GM12878 (cell line): ENCODE measurements at regions not wholly inside any gene's neighbourhood (a gene's known extent, or its start where the extent isn't known, plus 50 kb on each side); places are given as distances from the start of the nearest gene placed in this dataset.

Experiments used
- ATAC-seq: fragments of 200-7000 bp; cut with Tn5 transposase; 3 replicates; pipeline ENCODE4 v1.9.1; 2020; ENCODE audit warnings: mild to moderate bottlenecking, moderate library complexity
- BruUV-seq: library from RNA; stranded (reverse); fragments of 400-500 nt; replicated peaks from 2 replicates; lab custom pipeline; 2021; lab: Mats Ljungman, UMichigan
- CTCF ChIA-PET: fragments of 300-600 bp; sonication (Branson Sonifier 250); formaldehyde crosslinking; extraction: SDS; loops from one replicate; lab custom pipeline; 2021; ENCODE audit warnings: inconsistent platforms; lab: Yijun Ruan, JAX
- POLR2A ChIA-PET: fragments of 350-600 bp; formaldehyde crosslinking; extraction: SDS; loops from one replicate; lab custom pipeline; 2021; ENCODE audit warnings: inconsistent platforms; lab: Charles Lee
- RAD21 ChIA-PET: fragments of 300-600 bp; sonication (Branson Sonifier 250); formaldehyde crosslinking; loops from one replicate; lab custom pipeline; 2023; ENCODE audit warnings: antibody characterized with exemption; ENCODE audit not compliant: unreplicated experiment; lab: Charles Lee
- SMC1A ChIA-PET: fragments of 300-600 bp; sonication (Branson Sonifier 250); formaldehyde crosslinking; loops from one replicate; lab custom pipeline; 2023; ENCODE audit not compliant: unreplicated experiment, uncharacterized antibody; lab: Charles Lee
- DNase-seq: peaks from one replicate; pipeline ENCODE4 v3.0.0-alpha.2; 2011; ENCODE audit warnings: low read depth, low spot score
- FAIRE-seq: peaks from 3 replicates; lab custom pipeline; 2011; peaks lifted over from hg19 to GRCh38; lab: Jason Lieb, UNC
- H2AFZ ChIP-seq: 2 replicates; pipeline ENCODE4 v1.6.0; 2011; ENCODE audit warnings: low read depth, low read length, control low read depth; ENCODE audit not compliant: control insufficient read depth
- H3K27ac ChIP-seq: 2 replicates; pipeline ENCODE4 v1.5.1; 2011; ENCODE audit warnings: control low read depth; ENCODE audit not compliant: control insufficient read depth, insufficient read depth
- H3K27me3 ChIP-seq, 2 experiments: replicated peaks in 1 of 2; 2 replicates each; pipeline versions ENCODE4 v1.6.0 to v1.6.1; 2011; ENCODE audit warnings: low read length in 1 of 2; ENCODE audit not compliant: control insufficient read depth in 2 of 2, insufficient read depth in 2 of 2
- H3K36me3 ChIP-seq, 2 experiments: 2 replicates each; pipeline ENCODE4 v1.5.1; 2011; ENCODE audit warnings: low read length in 1 of 2; ENCODE audit not compliant: control insufficient read depth in 2 of 2, insufficient read depth in 2 of 2
- H3K4me1 ChIP-seq: 2 replicates; pipeline ENCODE4 v1.6.1; 2011; ENCODE audit warnings: mild to moderate bottlenecking, low read length, moderate library complexity, mixed read lengths; ENCODE audit not compliant: control insufficient read depth, insufficient read depth
- H3K4me2 ChIP-seq: 2 replicates; pipeline ENCODE4 v1.6.0; 2011; ENCODE audit warnings: control low read depth; ENCODE audit not compliant: control insufficient read depth, insufficient read depth
- H3K4me3 ChIP-seq: fragments of 200-600 bp; sonication (generic); 2 replicates; pipeline ENCODE4 v1.5.1; 2016
- H3K79me2 ChIP-seq: 2 replicates; pipeline ENCODE4 v1.6.0; 2011; ENCODE audit warnings: low read length; ENCODE audit not compliant: control insufficient read depth, insufficient read depth
- H3K9ac ChIP-seq: 2 replicates; pipeline ENCODE4 v1.8.0; 2011; ENCODE audit warnings: low read length, control low read depth, mixed read lengths; ENCODE audit not compliant: control insufficient read depth, insufficient read depth
- H3K9me3 ChIP-seq: replicated peaks from 3 replicates; pipeline ENCODE4 v1.5.1; 2011; ENCODE audit warnings: mild to moderate bottlenecking, low read length; ENCODE audit not compliant: control insufficient read depth, insufficient read depth
- H4K20me1 ChIP-seq: 2 replicates; pipeline ENCODE4 v1.6.0; 2011; ENCODE audit not compliant: control insufficient read depth, insufficient read depth
- CHD1 ChIP-seq: IDR thresholded peaks from 2 replicates; pipeline ENCODE4 v1.6.1; 2012; ENCODE audit warnings: low read depth, low read length, improper control_type of control experiment
- CHD4 ChIP-seq: fragments of 200-600 bp; sonication (generic); IDR thresholded peaks from 2 replicates; pipeline ENCODE4 v1.6.1; 2016; ENCODE audit warnings: mild to moderate bottlenecking
- E2F8 ChIP-seq: fragments of 450-650 bp; IDR thresholded peaks from 2 replicates; pipeline ENCODE4 v1.6.1; 2018; ENCODE audit warnings: mild to moderate bottlenecking, low read depth, moderate library complexity; ENCODE audit not compliant: partially characterized antibody
- FOXM1 ChIP-seq: IDR thresholded peaks from 2 replicates; pipeline ENCODE4 v1.6.1; 2012; ENCODE audit warnings: low read depth, mild to moderate bottlenecking, inconsistent platforms, low read length, moderate library complexity
- HDAC6 ChIP-seq: fragments of 200-600 bp; sonication (generic); IDR thresholded peaks from one replicate; pipeline ENCODE4 v1.8.0; 2017; ENCODE audit warnings: antibody characterized with exemption; ENCODE audit not compliant: unreplicated experiment
- IRF4 ChIP-seq: IDR thresholded peaks from 2 replicates; pipeline ENCODE4 v1.6.1; 2011; ENCODE audit warnings: low read depth, low read length
- PAX5 ChIP-seq: IDR thresholded peaks from 2 replicates; pipeline ENCODE4 v1.6.1; 2011; ENCODE audit warnings: low read depth, low read length, borderline replicate concordance
- STAT1 ChIP-seq: fragments of 450-650 bp; conservative IDR thresholded peaks from 2 replicates; pipeline ENCODE4 v1.6.1; 2014; ENCODE audit warnings: antibody characterized with exemption, mild to moderate bottlenecking
- TBL1XR1 ChIP-seq: IDR thresholded peaks from 2 replicates; pipeline ENCODE4 v1.6.1; 2012; ENCODE audit warnings: low read depth, low read length, improper control_type of control experiment
- ZBTB4 ChIP-seq: fragments of 450-650 bp; formaldehyde crosslinking; IDR thresholded peaks from 2 replicates; pipeline ENCODE4 v1.4.0; 2022; ENCODE audit warnings: mild to moderate bottlenecking, moderate library complexity
- ZSCAN29 ChIP-seq: fragments of 450-650 bp; IDR thresholded peaks from 2 replicates; pipeline ENCODE4 v1.6.1; 2017; ENCODE audit warnings: mild to moderate bottlenecking, moderate library complexity
- WGBS: methylation state at CpG from one replicate; pipeline ENCODE4 v1.1.6; 2016; ENCODE audit warnings: low lambda C conversion rate; ENCODE audit not compliant: insufficient replicate concordance, insufficient coverage; ENCODE audit errors: missing lambda C conversion rate; 5-methylcytosine and 5-hydroxymethylcytosine counted together
- in situ Hi-C: fragments of 300-500 bp; cut with MboI; formaldehyde crosslinking; loops from 9 replicates; pipeline ENCODE4 v1.14.3; 2018; ENCODE audit warnings: mixed read lengths
- intact Hi-C: fragments of 100-400 bp; cut with micrococcal nuclease; formaldehyde crosslinking; loops from one replicate; pipeline ENCODE4 v1.14.2; 2022; ENCODE audit not compliant: unreplicated experiment
- TF ChIP-seq, protein P1 (sequence below): fragments of 450-650 bp; IDR thresholded peaks from 2 replicates; pipeline ENCODE4 v1.6.1; 2017; ENCODE audit warnings: antibody characterized with exemption, mild to moderate bottlenecking, moderate library complexity

DNA sequence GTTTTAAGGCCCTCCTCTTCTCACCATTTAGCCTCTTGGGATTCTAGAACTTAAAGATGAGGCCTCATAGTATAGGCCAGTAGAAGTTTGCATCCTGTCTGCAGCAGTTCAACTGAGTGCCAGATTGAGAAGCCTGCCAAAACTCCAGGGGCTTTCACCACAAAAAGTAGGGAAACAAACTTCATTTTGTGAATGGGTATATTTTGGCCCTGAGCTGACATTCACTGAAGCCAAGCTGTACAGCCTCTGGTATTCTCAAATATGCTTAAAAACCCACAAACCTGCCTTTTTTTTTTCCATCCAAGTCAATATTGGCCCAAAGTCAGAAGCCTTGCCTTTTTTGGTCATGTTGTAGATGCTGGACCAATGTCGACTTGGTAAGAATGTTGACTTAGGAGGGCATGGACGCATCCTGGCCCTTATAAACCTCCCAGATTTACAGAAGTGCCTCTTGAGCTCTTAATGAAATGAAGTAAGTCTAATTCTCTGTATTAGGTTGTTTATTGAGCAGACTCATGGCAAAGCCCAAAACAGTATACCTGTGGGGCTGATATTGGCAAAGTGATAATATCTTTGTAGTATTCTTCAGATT is 337.5 kb downstream of the CHRM3 start (continued):
- TF ChIP-seq TBL1XR1 (no peak), STAT1 (no peak)

DNA sequence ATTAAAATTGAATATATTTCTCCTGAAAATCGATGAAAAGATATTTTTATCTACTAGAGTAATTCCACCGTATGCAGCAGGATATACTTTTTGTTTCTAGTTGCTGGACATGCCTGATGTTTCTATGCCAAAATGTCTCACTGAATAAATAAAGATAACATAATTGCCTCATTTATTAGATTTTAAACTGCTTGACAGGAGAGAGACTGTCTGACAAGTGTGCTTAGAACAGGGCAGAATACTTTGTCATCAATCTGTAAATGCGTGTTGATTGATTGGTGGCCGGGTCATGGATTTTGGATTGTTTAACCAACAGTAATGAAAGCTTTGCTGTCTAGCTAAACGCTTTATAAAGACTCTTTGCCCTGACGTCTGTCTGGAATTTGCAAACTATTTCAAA is 339.0 kb downstream of the CHRM3 start:
- POLR2A ChIA-PET, result no interaction called here
- WGBS, result 28% methylated on average over 6 of the region's 6 CpGs

More for the DNA sequence above, 339.0 kb downstream of the CHRM3 start:
- H3K79me2 ChIP-seq, result no peaks in the 10 kb centered on the region
- DNase-seq, result no peak
- TF ChIP-seq FOXM1 (no peak), HDAC6 (no peak), E2F8 (no peak), CHD4 (no peak), PAX5 (no peak), ZSCAN29 (no peak), CHD1 (no peak), ZBTB4 (CRISPR knock-in tag) (no peak), IRF4 (no peak)
- TF ChIP-seq, protein P1, sequence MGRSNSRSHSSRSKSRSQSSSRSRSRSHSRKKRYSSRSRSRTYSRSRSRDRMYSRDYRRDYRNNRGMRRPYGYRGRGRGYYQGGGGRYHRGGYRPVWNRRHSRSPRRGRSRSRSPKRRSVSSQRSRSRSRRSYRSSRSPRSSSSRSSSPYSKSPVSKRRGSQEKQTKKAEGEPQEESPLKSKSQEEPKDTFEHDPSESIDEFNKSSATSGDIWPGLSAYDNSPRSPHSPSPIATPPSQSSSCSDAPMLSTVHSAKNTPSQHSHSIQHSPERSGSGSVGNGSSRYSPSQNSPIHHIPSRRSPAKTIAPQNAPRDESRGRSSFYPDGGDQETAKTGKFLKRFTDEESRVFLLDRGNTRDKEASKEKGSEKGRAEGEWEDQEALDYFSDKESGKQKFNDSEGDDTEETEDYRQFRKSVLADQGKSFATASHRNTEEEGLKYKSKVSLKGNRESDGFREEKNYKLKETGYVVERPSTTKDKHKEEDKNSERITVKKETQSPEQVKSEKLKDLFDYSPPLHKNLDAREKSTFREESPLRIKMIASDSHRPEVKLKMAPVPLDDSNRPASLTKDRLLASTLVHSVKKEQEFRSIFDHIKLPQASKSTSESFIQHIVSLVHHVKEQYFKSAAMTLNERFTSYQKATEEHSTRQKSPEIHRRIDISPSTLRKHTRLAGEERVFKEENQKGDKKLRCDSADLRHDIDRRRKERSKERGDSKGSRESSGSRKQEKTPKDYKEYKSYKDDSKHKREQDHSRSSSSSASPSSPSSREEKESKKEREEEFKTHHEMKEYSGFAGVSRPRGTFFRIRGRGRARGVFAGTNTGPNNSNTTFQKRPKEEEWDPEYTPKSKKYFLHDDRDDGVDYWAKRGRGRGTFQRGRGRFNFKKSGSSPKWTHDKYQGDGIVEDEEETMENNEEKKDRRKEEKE, result no peak
- TF ChIP-seq, all 136 proteins: peak for 0
- FAIRE-seq (no peak), ATAC-seq (no peak)
- no peak overlapping the region for H3K4me2 ChIP-seq
- ChIA-PET CTCF (no interaction called here), RAD21 (no interaction called here), SMC1A (interaction anchor here (1.3 kb wide), 1 partner anchor 8 kb away, joined by 5 read pairs; no protein-coding TSS in a partner anchor)
- in situ Hi-C loops (no loop called here), intact Hi-C loops (no loop called here)
- no peak overlapping the region for H3K9ac ChIP-seq
- no peak overlapping the region for H3K4me3 ChIP-seq
- no peaks in the 10 kb centered on the region for H3K27me3 ChIP-seq
- BruUV-seq, result no TSS peak
- H3K27ac ChIP-seq, result no peak overlapping the region
- H2AFZ ChIP-seq, result no peak overlapping the region
- no peaks in the 10 kb centered on the region for H4K20me1 ChIP-seq
- no peaks in the 10 kb centered on the region; the same call in 2 of the 3 replicates for H3K9me3 ChIP-seq
- no peaks in the 10 kb centered on the region for H3K36me3 ChIP-seq
- no peaks in the 10 kb centered on the region for H3K4me1 ChIP-seq
